ENCODE measurements at regions not wholly inside any gene's neighbourhood (a gene's known extent, or its start where the extent isn't known, plus 50 kb on each side); places are given as distances from the start of the nearest gene placed in this dataset.

GRCh38 chr17:12357600-12357999 is 308.1 kb upstream of the MYOCD start:
- no peak for DNase-seq (ENCODE audit: low spot score)
- POLR2A ChIA-PET (ENCODE audit: low non-redundant PET), result no interaction called here
- TF ChIP-seq CTCF (conservative IDR thresholded peaks at IDR 0.05; ENCODE audit: low read depth, low read length), result no peak
- no peak for TF ChIP-seq EZH2 (IDR thresholded peaks at IDR 0.05; ENCODE audit: borderline replicate concordance, low read depth, low read length, poor library complexity, severe bottlenecking)
- BruUV-seq (replicated peaks), result no TSS peak
- Histone ChIP-seq H3K36me3 (ENCODE audit: insufficient read depth, low read length, poor library complexity, severe bottlenecking) (no peaks in the 10 kb centered on the region), H3K27ac (ENCODE audit: low read depth, low read length, poor library complexity, severe bottlenecking) (no peak overlapping the region), H3K4me1 (ENCODE audit: insufficient read depth, low read length, poor library complexity, severe bottlenecking) (no peaks in the 10 kb centered on the region), H3K27me3 (replicated peaks; ENCODE audit: insufficient read depth, low read depth, low read length, poor library complexity) (peaks cover 13% of the 10 kb centered on the region), H3K4me3 (ENCODE audit: low read depth, low read length, poor library complexity, severe bottlenecking) (no peak overlapping the region), H3K9me3 (ENCODE audit: low read depth, low read length, poor library complexity, severe bottlenecking) (no peaks in the 10 kb centered on the region)
- CTCF ChIA-PET, result no interaction called here
- intact Hi-C loops (cut with micrococcal nuclease; ENCODE audit: unreplicated experiment), result no loop called here

GRCh38 chr17:12358477-12358876 is 307.2 kb upstream of the MYOCD start:
- CTCF ChIA-PET, result no interaction called here

GRCh38 chr17:12362853-12363455 is 302.7 kb upstream of the MYOCD start:
- H3K27me3 ChIP-seq (replicated peaks; ENCODE audit: insufficient read depth, low read depth, low read length, poor library complexity), result peaks cover 13% of the 10 kb centered on the region
- no TSS peak for BruUV-seq (replicated peaks)
- DNase-seq (ENCODE audit: low spot score), result no peak

More at GRCh38 chr17:12358477-12358876, 307.2 kb upstream of the MYOCD start:
- no TSS peak for BruUV-seq (replicated peaks)
- TF ChIP-seq EZH2 (IDR thresholded peaks at IDR 0.05; ENCODE audit: borderline replicate concordance, low read depth, low read length, poor library complexity, severe bottlenecking) (no peak), CTCF (conservative IDR thresholded peaks at IDR 0.05; ENCODE audit: low read depth, low read length) (no peak)
- intact Hi-C loops (cut with micrococcal nuclease; ENCODE audit: unreplicated experiment), result no loop called here
- Histone ChIP-seq H3K27ac (ENCODE audit: low read depth, low read length, poor library complexity, severe bottlenecking) (no peak overlapping the region), H3K4me3 (ENCODE audit: low read depth, low read length, poor library complexity, severe bottlenecking) (no peak overlapping the region), H3K36me3 (ENCODE audit: insufficient read depth, low read length, poor library complexity, severe bottlenecking) (no peaks in the 10 kb centered on the region), H3K27me3 (replicated peaks; ENCODE audit: insufficient read depth, low read depth, low read length, poor library complexity) (peaks cover 13% of the 10 kb centered on the region), H3K9me3 (ENCODE audit: low read depth, low read length, poor library complexity, severe bottlenecking) (no peaks in the 10 kb centered on the region), H3K4me1 (ENCODE audit: insufficient read depth, low read length, poor library complexity, severe bottlenecking) (no peaks in the 10 kb centered on the region)
- DNase-seq (ENCODE audit: low spot score), result no peak
- POLR2A ChIA-PET (ENCODE audit: low non-redundant PET), result no interaction called here

More at GRCh38 chr17:12362853-12363455, 302.7 kb upstream of the MYOCD start:
- Histone ChIP-seq H3K9me3 (ENCODE audit: low read depth, low read length, poor library complexity, severe bottlenecking) (no peaks in the 10 kb centered on the region), H3K36me3 (ENCODE audit: insufficient read depth, low read length, poor library complexity, severe bottlenecking) (no peaks in the 10 kb centered on the region), H3K27ac (ENCODE audit: low read depth, low read length, poor library complexity, severe bottlenecking) (no peak overlapping the region), H3K4me1 (ENCODE audit: insufficient read depth, low read length, poor library complexity, severe bottlenecking) (no peaks in the 10 kb centered on the region), H3K4me3 (ENCODE audit: low read depth, low read length, poor library complexity, severe bottlenecking) (no peak overlapping the region)
- CTCF ChIA-PET, result no interaction called here
- intact Hi-C loops (cut with micrococcal nuclease; ENCODE audit: unreplicated experiment), result no loop called here
- POLR2A ChIA-PET (ENCODE audit: low non-redundant PET), result no interaction called here
- no peak for TF ChIP-seq EZH2 (IDR thresholded peaks at IDR 0.05; ENCODE audit: borderline replicate concordance, low read depth, low read length, poor library complexity, severe bottlenecking)
- no peak for TF ChIP-seq CTCF (conservative IDR thresholded peaks at IDR 0.05; ENCODE audit: low read depth, low read length)
